Fibroblast of villous mesenchyme (primary cell): ENCODE measurements at regions not wholly inside any gene's neighbourhood (a gene's known extent, or its start where the extent isn't known, plus 50 kb on each side); places are given as distances from the start of the nearest gene placed in this dataset.
"Not testable (repeated sequence)": the region's sequence is repeated elsewhere in the genome, so short reads cannot be mapped to it uniquely, and the experiment has no call there.

Experiments
- DNase-seq: peaks from one replicate; pipeline ENCODE4 v3.0.0-alpha.2; 2010; ENCODE audit warnings: low read depth
- H3K4me3 ChIP-seq: 2 replicates; pipeline ENCODE4 v1.5.1; 2011; ENCODE audit warnings: low read depth, mild to moderate bottlenecking, low read length
- TF ChIP-seq, protein P1 (sequence below): IDR thresholded peaks from 2 replicates; pipeline ENCODE4 v1.5.1; 2012; ENCODE audit warnings: low read depth, mild to moderate bottlenecking, low read length; ENCODE audit not compliant: insufficient read depth

DNA sequence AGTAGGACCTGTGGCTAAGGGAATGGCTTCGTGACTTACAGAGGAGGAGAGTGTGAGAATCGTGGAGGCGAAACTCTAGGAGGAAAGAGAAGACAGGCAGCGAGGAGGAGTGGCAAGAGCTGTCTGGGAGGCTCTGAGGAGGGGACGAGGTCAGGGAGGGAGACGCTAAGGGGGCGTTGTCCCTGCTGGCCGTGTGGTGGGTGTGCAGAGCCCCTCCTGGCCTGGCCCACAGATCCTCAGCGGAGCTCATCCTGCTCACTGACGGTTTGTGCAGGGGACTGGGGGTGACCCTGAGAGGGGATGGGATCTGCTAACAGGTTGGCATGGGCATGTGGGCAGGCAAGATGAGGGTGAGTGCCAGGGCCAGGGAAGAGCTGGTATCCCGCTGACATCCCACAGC is 56.5 kb upstream of the PRR5 start:
- TF ChIP-seq, protein P1, sequence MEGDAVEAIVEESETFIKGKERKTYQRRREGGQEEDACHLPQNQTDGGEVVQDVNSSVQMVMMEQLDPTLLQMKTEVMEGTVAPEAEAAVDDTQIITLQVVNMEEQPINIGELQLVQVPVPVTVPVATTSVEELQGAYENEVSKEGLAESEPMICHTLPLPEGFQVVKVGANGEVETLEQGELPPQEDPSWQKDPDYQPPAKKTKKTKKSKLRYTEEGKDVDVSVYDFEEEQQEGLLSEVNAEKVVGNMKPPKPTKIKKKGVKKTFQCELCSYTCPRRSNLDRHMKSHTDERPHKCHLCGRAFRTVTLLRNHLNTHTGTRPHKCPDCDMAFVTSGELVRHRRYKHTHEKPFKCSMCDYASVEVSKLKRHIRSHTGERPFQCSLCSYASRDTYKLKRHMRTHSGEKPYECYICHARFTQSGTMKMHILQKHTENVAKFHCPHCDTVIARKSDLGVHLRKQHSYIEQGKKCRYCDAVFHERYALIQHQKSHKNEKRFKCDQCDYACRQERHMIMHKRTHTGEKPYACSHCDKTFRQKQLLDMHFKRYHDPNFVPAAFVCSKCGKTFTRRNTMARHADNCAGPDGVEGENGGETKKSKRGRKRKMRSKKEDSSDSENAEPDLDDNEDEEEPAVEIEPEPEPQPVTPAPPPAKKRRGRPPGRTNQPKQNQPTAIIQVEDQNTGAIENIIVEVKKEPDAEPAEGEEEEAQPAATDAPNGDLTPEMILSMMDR, result no peak
- DNase-seq, result no peak
- H3K4me3 ChIP-seq, result no peak overlapping the region

DNA sequence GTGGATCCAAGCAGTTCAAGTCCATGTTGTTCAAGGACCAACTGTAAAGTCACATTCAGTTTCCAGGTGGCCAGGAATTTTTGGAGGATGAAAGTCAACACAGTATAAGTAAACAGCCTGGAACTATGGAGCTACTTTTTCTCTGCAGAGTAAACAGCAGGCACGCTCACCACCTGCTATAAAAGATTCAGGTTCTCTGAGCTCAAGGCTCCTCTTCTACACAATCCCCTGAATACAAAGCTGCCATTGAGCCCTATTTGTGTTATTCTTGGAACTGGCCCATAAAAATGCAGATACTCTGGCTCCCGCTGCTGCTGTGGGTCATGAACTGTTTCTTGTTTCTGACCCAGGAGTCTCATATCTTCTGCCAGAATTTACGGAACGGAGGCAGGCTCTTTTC is 56.9 kb upstream of the PRR5 start:
- H3K4me3 ChIP-seq, result no peak overlapping the region
- no peak for DNase-seq
- TF ChIP-seq, protein P1, result no peak

DNA sequence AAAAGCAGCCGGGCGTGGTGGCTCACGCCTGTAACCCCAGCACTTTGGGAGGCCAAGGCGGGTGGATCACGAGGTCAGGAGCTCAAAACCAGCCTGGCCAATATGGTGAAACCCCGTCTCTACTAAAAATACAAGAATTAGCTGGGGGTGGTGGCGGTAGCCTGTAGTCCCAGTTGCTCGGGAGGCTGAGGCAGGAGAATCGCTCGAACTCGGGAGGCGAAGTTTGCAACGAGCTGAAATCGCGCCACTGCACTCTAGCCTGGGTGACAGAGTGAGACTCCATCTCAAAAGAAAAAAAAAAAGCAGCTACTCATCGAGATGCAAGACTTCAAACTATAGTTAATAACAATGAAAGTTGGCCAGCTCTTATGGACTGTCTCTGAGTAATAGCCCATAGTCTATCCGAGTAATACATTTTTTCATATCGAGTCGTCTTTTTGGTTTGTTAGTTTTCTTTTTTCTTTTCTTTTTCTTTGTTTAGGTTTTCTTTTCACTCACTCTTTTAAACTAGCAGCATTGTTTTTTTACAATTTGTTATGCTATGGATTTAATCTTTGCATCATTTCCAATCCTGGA is 58.4 kb upstream of the PRR5 start:
- H3K4me3 ChIP-seq, DNase-seq: not testable (repeated sequence)

DNA sequence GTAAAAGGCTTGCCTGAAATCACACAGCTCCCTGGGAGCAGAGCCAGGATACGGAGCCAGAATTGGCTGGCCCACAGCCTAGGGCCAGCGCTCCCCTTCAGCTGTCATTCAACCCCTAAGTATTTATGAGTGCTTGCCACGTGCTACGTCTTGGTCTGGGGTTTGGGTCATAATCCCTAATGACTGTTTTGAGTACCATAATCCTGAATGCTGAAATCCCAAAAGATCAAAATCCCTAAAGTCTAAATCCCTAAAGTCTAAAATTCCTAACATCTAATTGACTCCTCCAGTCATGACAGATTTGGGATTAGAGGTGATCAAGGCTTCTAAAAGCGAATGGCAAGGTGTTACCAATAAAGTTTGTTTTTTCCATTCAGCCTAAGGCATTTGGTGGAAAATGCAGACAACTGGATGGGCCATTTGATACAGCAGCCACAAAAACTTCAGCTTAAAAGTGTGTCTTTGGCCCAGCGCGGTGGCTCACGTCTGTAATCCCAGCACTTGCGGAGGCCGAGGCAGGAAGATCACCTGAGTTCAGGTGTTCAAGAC is 59.8 kb upstream of the PRR5 start:
- TF ChIP-seq, protein P1, result no peak
- no peak overlapping the region for H3K4me3 ChIP-seq
- no peak for DNase-seq

DNA sequence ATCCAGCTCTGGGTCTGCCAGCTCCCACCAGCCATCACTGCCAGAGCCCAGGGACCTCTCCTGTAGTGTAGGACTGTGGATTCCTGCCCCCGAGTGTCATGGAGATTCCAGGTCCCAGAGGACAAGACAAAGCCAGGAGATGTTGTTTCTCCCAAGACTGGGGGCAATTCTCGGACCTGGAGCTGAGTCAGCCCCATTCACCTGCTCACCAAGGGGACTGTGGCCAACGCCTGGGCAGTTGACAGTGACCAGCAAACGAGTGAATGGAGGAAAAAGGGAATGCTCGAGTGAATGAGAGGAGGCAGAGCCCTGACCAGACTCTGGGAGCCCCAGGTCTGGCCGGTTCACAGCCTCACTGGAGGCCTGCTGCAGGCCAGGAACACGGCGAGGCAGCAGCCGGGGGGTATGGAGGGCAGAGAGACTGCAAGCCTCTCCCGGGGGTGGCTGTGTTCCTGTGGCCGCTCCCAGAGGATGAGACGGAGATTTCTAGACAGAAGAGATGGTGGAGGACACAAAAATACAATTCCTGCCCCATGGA is 61.3 kb upstream of the PRR5 start:
- no peak overlapping the region for H3K4me3 ChIP-seq
- TF ChIP-seq, protein P1, result no peak
- DNase-seq, result no peak

DNA sequence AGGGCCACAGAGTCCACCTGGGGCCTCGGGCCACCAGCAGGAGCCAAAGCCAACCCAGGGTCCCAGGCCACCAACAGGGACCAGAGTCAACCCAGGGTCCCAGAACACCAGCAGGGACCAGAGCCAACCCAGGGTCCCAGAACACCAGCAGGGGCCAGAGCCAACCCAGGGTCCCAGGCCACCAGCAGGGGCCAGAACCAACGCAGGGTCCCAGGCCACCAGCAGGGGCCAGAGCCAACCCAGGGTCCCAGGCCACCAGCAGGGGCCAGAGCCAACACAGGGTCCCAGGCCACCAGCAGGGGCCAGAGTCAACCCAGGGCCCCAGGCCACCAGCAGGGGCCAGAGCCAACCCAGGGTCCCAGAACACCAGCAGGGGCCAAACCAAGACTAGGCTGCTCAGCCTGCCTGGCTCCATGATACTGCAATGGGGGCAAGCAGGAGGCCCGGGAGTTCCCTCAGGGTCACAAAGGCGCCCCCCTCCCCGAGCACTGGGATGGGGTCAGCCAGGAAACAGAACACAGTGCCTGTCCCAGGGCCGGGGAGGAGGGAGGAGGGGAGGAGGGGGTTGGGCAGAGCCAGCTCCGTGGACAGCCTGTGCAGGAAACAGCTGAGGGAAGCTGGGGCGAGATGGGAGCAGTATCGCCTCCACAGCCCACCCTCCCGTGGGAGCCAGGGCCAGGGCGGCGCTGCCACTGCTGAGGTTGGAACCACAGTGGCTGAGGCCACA is 62.0 kb upstream of the PRR5 start:
- no peak overlapping the region for H3K4me3 ChIP-seq
- no peak for DNase-seq
- TF ChIP-seq, protein P1, result no peak

DNA sequence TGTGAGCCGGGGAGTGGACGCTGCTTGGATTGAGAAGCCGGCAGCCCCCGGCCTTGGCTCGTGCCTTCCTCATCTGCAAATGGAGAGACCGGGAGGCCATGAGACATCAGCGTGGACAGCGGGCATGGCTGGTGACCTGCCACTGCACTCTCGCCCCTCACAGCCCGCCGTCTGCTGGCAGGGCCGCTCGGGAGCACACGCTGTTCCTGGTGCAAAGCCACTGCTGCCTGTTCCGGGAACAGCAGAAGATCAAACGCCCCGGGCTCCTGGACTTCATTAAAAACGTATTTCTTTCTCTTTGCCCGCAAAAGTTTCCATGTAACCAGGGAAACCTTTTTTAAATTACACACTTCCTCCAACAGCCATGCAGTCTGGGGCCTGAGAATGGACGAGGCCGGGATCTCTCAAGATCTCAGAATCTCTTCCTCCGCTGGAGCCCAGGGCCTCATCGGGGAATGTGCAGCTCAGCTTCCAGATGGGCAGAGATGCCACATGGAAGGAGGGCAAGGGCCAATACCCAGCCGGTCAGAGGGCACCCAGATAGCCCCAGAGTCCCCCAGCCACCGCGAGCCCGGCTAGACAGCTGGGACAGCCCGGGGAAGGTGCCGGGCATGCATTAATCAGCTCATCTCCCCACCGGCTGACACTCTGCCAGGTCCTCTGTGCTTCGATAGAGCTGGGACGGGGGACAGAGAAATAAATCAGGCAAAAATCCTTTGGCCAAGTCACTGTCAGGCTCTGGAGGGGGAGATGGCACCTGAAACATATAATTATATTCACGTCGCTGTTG is 62.8 kb upstream of the PRR5 start:
- DNase-seq, result peak; percentile 30
- H3K4me3 ChIP-seq, result no peak overlapping the region

DNA sequence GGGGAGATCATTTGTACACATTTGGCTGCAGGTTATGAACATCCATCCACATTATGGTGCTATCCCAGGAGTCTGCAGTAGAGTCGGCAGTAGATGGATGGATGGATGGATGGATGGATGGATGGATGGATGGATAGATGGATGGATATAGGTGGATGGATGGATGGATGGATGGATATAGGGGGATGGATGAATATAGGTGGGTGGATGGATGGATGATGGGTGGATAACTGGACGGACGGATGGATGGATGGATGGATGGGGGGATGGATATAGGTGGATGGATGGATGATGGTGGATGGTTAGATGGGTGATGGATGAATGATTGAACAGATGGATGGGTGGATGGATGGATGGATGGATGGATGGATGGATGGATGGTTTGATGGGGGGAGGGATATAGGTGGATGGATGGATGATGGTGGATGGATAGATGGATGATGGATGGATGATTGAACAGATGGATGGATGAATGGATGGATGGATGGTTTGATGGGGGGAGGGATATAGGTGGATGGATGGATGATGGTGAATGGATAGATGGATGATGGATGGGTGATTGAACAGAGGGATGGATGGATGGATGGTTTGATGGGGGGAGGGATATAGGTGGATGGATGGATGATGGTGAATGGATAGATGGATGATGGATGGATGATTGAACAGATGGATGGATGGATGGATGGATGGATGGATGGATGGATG is 65.3 kb upstream of the PRR5 start:
- not testable (repeated sequence) for DNase-seq, H3K4me3 ChIP-seq

More for the DNA sequence above, 62.8 kb upstream of the PRR5 start:
- TF ChIP-seq, protein P1, result no peak

DNA sequence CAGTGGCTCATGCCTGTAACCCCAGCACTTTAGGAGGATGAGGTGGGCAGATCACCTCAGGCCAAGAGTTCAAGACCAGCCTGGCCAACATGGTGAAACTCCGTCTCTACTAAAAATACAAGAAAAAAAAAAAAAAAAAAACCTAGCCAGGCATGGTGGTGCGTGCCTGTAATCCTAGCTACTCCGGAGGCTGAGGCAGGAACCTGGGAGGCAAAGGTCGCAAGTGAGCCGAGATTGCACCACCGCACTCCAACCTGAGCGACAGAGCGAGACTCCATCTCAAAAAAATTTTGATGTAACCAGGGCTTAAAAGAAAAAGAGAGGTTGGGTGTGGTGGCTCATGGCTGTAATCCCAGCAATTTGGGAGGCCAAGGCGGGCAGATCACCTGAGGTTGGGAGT is 66.4 kb upstream of the PRR5 start:
- DNase-seq, H3K4me3 ChIP-seq: not testable (repeated sequence)
